Activated CD4-positive, CD25-positive, alpha-beta regulatory T cell treated with anti-CD3 and anti-CD28 coated beads, Interleukin-2, amount 50 U/mL, for 24 hours (primary cell): ENCODE measurements at regions not wholly inside any gene's neighbourhood (a gene's known extent, or its start where the extent isn't known, plus 50 kb on each side); places are given as distances from the start of the nearest gene placed in this dataset.

ENCODE experiments used
- ATAC-seq, 2 donors: fragments of 150-1000 bp; cut with Tn5 transposase; one replicate each; pipeline ENCODE4 v1.10.0; 2021; ENCODE audit warnings: mild to moderate bottlenecking in 1 of 2, moderate library complexity in 1 of 2

DNA sequence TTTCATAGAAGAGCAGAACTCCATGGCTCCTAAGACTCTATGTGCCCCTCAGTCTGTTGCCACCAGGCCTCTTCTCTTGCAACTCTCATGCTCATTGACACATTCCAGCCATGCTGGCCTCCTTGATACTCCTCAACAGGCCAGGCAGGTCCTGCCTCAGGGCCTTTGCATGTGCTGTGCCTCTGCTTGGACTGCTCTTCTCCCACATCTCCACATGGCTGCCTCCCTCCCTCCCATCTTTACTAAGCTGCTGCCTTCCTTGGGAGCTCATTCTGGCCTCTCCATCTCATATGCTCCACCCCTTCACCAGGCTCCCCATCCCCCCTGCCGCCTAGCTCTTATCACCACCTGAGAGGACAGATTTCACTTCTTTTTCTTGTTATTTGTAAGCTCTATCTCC is 103.8 kb upstream of the GPR26 start:
- ATAC-seq, result no peak

DNA sequence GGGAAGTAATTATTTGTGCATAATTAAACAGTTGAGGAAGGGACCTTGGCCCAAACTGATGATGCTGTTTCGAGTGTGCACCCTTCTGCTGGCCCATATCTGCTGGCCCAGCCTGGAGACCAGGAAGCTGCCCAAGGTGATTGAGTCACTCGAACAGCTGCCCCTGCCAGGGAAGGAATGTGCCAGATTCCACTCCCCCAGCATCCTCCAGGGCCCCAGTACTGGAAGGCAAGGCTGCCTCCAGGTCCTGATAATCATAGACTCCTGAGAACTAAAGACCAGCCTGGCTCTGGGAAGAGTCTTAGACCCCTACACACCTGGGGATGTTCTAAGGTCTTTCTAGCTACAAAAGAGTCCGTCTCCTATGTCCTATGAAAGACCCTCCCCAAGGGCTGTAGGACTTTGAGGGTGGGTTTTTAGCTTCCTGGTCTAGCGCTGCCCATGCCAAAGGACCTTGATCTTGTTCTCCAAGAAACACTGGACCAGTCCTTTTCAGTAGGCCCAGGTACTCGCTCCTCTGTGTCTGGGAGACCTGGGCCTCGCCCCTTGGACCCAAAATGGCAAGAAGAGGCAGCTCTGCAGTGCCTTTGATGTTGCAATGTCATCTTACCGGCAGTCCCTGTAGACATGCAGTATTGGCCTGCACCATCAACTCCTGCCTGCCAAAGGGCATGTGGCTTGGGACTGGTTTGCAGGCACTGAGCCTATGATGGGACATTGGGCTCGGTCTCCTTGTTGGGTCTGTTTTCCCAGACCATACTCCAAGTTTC is 103.2 kb upstream of the GPR26 start:
- ATAC-seq, result no peak

DNA sequence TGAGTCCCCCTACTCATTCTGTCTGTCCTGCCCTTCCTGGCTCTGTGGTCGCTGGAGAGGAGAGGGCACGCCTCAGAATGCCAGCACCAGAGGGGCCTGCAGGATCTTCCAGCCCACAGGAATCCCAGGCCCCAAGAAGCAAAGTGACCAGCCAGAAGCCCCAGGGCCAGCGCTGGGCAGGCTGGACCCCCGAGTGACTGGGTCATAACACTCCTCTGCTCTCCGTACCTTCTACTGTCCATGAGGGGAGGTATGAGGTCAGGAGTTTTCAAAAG is 102.6 kb upstream of the GPR26 start:
- no peak for ATAC-seq

DNA sequence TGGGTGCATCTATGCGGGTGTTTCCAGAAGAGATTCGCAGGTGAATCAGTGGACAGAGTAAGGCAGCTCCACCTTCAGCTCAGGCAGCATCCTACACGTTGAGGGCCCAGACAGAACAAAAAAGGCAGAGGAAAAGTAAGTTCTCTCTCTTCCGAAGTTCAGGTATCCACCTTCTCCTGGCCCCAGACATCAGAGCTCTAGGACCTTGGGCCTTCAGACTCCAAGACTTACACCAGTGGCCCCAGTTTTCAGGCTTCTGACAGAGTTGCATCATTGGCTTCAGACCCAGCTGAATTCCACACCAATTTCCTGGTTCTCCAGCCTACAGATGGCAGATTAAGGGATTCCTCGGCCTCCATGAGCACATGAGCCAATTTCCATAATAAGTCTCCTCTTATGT is 102.2 kb upstream of the GPR26 start:
- no peak for ATAC-seq

DNA sequence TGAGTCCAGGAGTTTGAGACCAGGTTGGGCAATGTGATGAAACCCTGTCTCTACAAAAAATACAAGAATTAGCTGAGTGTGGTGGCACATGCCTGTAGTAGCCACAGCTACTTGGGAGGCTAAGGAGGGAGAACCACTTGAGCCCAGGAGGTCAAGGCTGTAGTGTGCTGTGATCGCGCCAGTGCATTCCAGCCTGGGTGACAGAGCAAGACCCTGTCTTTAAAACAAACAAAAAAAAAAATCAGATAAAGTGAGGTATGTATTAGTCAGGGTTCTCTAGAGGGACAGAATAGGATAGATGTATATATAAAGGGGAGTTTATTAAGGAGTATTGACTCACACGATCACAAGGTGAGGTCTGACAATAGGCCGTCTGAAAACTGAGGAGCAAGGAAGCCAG is 101.5 kb upstream of the GPR26 start:
- no peak for ATAC-seq

DNA sequence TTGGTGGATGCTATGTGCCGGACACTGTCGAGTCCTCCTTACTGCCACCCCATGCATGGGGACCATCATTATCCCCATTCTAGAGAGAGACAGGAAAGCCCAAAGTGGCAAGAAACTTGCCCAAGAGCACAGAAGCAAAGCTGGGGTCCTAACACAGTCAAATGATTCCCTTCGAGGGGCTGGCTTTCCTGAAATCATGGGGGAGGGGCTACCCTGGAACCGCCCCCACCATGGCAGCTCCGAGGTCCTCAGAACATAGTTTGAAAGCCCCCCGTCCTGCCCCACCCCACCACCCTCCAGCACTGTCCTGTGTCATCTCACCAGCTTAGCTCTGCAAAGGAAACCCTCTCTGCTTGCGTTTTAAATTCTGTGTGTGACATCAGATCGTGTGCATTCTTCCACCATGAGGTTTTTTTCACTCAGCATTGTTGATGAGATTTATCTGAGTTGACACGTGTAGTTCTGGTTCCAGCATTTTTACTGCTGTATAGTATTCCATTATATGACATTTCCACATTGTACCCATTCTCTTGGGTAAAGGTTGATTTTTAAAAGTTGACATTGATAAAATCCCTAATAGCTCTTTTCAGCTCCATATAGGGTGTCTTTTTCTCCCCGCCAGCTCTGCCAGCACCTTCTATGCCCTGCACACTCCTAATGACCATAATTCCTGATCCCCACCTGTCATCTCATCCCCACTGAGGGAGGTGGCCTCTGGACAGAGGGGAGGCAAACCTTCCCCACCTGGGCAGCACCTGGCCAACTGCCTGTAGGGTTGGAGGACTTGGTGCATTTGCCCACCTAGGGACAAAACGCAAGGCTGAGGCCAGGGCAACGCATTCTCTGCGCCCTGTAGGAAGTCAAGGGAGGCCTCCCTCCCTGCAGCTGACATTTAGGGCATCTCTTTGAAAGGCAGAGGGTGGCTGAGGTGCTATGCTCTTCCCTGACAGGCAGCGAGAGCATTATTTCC is 100.2 kb upstream of the GPR26 start:
- no peak for ATAC-seq

DNA sequence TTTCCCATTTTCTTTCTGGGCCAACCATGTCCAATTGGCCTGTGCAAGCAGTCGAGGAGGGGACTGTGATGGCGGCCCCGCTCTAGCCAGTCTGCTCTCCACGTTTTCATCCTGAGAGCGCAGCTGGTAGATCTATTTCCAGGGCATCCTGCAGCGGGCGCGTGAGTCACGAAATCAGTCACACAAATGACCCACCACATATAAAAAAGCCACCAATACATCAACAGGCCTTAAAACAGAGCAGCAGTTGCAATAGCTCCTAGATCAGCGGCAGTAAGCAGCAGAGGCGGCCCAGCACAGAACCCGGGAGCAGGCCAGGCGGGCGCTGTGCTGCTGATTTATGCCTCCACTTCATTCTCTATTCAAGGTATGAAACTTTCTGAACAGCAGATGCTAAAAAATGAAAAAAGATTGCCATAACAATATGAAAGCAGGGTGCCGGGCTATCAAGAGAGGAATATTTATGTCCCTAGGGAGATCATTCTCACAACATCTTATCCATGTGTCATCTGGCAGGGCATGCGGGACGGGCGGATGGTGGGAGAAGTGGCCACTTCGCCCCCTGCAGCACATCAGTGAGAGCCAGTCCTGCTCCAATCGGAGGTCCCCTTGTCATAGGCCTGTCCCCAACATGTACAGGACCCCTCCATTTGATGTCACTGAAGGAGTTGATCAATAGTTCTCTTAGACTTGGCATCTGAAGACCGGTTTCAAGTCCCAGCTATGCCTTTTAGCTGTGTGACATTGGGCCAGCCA is 98.0 kb upstream of the GPR26 start:
- ATAC-seq, result no peak

DNA sequence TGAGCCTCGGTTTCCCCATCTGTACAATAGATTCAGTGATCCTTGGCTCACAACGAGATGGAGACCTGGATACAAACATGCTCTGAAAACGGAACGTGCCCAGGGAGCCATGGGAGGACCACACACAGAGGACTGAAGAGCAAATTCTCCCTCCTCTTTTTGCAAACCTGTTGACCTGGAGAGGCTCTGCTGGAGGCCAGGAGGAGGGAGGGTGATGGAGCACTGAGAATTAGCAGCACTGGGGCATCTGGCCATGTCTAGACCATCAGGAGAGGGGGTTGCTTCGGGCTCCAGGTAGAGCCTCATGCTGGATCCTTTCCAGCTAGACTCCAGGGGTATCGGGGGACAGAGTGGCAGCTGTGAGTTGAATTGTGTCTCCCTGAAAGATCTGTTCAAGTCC is 97.4 kb upstream of the GPR26 start:
- ATAC-seq, result no peak

DNA sequence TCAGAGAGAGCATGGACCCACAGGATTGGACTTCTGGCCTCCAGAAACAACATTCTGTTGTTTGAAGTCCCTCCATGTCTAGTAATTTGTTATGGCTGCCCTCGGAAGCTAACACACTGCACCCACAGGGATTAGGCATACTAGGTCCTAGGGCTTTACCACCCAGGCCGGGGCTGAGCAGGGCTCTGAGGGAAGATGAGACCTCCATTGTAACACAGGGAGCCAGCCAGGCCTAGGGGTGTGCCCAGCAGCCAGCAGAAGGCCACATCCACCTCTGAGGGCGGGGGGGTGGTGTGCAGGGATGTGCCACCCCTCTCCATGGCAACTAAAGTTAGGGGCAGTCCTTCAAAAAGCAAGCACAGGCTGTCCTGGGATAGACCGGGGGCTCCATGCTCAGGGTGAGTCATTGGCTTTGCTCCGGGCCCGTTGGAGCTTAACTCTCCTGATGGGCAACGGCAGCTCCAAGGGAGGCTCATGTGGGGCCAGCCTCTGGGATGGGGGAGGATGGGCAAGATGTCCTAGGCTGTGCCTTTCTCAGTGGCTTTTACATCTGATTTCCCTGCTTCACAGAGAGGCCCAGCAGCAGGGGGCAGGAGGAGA is 96.6 kb upstream of the GPR26 start:
- no peak for ATAC-seq

DNA sequence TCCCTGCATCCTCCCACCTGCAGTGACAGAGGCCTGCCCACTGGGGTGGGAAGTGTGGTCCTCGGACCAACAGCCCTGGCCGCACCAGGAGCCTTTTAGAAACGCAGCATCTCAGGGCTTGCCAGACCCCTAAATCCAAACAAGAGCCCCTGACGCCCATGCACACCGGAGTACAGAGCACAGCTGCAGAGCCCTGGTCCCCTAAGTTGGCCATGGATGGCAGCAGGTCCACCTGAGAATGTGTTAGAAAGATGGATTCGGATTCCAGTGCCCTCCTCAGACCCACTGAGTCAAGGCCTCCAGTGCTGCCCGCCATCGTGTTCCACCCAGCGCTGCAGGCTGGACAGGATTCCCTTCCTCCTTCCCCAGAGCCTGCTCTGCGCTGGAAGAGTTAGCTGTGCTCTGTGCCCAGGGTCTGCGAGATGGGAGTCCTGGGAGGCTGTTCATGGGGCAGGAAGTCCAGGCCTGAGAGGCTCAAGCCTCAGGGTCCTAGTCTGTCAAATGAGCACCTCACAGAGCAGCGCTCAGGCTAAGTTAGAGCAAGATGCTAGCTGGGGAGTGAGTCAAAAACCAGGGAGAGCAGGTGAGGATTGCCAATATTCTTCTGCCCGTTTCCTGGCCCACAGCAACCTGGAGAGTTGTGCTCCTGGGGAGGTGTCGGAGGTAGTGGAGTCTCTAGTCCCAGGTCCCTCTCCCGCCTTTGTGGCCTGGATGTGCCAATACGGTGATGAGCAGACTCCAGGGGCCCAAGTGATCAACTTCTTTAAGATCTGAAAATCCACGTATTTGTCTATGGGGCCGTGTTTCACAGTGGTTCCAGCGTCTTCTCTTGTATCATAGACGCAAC is 95.9 kb upstream of the GPR26 start:
- no peak for ATAC-seq

DNA sequence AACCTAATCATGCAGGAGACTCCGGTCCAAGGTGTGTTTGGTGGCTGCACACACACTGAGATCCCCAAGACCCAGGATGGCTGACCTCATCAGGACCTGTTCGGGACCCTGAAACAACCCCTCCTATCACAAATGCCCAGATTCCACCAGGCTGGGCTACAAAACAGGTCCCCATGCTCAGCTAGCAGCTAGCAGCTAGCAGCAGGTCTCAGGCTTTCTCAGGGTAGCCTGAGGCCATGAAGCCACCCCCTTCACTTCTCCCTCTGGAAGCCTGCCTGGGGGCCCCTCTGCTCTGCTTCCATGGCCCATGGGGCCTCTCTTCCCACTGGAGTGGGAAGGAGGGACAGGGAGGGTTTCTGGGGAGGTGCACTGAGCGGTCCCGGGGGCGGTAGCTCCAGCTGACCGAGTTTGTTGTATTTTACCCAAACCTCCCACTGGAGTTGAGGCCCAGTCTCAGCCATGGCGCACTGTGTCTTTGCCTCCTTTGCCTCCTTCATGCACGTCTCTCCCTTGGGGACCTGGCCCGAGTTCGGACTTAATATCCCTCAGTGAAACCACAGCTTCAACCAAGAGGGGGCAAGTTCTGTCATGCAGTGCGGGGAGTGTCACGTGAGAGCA is 95.1 kb upstream of the GPR26 start:
- no peak for ATAC-seq

DNA sequence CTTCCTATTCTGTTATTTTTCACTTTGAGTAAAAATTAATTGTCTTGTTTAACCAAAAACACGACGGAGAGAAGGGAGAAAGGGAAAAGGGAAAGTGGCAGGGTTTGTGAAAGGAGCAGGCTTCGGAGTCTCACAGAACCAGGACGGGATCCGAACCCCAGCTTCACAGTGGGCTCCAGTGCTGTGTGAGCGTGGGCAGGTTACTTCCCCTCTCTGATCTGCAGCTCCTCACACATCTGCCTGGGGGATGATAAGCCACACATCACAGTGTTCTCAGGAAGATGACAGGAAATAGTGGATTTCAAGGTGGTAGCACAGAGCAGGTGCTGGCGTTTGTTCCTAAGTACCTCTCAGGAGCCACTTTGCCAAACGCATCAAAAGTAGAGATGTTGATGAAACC is 94.2 kb upstream of the GPR26 start:
- no peak for ATAC-seq

DNA sequence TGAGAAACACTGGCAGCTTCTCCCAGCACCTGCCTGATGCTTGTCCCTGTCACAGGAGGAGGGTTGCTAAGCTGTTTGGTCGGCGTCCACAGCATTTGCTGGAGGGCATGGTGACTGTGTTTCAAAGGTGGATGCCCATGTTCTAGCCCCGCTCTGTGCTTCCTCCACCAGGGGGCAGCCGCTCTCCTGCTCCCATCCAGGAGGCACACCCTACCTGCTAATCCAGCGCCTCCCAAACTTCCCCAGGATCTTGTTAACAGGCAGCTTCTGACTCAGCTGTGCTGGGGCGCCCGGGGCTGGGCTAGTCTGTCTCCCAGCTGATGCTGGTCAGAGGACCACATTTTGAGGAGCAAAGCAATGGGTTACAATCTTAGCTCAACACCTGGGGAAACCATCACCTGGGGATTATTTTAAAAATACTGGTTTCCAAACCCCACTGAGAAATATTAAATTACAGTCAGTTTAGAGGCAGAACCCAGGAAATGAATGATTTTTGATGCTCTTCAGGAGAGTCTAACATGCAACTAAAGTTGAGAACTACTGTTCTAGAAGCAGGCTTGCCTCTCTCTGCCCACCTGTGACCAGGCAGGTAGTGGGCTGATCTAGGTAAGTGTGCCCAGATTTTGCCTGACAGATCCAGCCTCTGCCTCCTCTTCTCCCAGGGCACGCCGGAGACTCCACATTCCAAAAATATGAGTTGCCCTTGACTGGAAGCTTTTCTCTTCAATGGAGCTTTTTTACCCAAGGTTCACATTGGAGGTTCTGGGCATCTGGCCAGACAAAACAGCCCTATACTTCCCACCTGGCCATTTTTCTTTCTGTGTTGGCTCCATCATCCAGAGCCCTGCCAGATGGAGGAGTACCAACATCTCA is 92.7 kb upstream of the GPR26 start:
- no peak for ATAC-seq

DNA sequence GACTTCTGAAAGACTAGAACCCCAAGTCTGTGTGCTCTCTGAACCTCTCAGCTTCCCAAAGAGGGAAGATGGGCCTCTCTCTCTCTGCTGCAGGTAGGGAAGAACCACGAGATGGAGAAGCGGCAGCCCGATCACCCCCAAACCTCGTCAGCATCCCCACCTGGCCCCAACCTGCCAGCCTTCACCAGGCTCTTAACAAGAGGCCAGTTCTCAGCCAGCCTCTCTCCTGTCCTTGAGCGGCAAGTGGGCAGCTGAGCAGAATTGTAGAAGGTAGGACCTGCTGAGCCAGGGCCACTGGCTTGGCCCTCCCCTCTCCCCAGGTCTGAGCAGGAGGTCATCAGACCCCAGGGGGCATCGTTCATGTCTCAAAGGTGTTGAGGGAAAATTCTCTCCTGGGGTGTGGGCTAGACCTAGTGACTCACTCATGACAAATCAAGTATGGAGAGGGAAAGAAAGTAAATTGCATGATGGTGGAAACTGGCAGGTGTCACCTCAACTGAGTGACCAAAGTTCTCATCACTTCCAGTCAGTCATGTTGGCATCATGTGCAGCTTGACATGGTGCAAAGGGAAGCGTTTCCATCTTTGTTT is 92.0 kb upstream of the GPR26 start:
- ATAC-seq, result no peak

DNA sequence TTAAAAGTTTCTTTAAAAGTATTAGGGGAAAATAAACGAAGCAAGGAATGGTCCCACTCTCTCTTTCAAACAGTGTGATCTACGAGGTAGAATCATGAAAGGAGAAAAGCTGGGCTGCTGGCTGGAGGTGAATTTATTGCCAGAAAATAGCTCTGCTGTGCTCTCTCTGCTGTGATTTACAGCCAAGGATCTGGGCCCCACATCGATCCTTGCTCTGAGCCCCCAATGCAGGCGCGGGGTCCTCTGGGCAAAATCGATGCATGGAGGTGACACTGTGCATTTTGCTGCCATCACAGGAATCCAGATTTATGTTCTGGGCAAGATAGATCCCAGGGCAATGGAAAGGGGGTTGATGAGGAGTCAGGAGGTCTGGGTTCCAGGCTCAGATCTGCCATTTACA is 91.0 kb upstream of the GPR26 start:
- ATAC-seq, result no peak

DNA sequence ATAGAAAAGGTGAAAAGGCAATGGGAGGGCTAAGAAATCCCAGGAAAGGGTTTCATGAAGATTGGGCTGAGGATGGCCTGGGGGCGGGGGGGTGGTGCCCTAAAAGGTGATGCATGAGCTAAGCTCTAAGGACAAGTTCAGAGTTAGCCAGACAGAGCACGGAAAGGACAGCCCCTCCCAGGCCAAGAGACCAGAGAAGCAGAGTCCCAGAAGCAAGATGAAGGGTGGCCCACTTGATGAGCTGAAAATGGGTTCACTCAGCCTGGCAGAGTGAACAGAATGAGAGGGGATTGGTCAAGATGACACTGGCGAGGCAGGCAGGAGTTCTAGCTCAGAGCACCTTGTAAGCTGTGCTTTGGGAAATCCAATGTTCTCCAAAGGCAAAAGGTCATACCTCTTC is 89.4 kb upstream of the GPR26 start:
- ATAC-seq, result no peak

DNA sequence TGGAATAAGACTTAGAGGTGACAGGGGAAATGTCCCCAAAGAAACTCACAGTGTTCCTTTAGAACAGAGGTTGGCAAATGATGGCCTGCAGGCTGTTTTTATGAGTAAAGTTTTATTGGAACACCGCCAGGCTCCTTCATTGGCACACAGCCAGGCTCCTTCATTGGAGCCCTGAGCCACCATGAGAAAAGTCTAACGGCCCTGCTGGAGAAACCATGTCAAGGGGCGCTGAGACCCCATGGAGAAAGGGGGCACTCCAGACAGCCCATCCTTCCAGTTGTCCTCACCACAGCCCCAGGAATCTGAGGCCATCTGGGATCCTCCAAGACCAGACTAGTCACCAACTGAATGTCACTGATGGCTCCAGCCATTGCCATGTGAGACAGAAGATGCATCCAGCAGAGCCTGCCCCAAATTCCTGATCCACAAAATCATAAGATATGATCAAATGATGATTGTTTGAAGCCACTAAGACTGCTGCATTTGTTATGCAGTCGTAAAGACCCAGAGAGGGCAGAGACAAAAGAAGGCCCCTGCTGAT is 88.2 kb upstream of the GPR26 start:
- no peak for ATAC-seq

DNA sequence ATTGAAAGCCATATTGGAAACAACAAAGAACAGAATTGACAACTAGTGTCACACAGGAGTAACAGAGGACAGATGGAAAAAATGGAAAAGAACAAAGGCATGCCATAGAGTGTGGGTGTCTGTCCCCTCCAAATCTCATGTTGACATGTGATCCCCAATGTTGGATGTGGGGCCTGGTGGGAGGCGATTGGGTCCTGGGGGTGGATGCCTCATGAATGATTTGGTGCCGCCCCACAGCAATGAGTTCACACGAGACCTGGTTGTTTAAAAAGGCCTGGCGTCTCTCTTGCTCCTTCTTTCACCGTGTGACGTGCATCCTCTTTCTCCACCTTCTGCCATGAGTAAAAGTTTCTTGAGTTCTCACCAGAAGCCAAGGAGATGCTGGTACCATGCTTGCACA is 87.4 kb upstream of the GPR26 start:
- no peak for ATAC-seq

DNA sequence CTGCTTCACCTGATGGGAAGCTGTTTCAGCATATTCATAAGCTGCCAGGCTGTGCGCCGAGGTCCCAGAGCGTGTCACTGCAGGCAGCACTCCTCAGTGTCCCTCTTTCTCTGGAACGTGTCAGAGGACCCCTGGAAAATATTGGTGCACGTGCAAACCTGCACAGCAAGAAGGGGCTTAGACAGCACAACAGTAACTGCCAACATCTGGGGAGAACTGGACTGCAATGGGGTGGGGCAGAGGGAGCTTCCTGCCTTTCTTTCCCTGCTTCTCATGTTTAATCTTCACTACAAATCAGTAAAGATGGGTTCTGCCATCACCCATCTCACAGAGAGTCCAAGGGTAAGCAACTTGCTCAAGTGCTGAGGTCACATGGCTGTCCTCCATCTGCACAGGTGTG is 86.5 kb upstream of the GPR26 start:
- ATAC-seq, result no peak

DNA sequence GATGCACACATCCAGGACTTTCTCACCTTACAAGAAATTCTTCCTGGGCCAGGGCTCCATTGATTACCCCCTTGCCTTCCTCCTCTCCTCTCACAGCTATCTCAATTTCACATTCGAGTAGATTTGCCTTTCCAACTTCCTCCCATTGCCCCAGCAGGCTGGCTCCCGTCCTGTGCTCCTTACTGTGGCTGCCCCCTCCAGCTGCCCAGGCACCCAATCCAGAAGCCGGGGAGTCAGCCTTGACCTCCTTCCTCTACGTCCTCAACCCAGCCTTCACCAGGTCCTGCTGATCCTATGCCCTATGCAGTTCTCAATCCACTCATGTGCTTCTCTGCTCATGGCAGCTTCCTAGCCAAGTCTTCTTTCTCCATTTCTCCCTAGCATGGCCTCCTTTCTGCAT is 85.7 kb upstream of the GPR26 start:
- ATAC-seq, result no peak
